IMR-90 (cell line): ENCODE measurements at regions not wholly inside any gene's neighbourhood (a gene's known extent, or its start where the extent isn't known, plus 50 kb on each side); places are given as distances from the start of the nearest gene placed in this dataset.

Experiments used
- ATAC-seq: fragments of 200-7000 bp; cut with Tn5 transposase; 2 replicates; pipeline ENCODE4 v1.9.1; 2020; ENCODE audit warnings: low read depth, mild to moderate bottlenecking, moderate library complexity
- BruUV-seq: library from RNA; stranded (reverse); fragments of 400-500 nt; replicated peaks from 2 replicates; lab custom pipeline; 2021; lab: Mats Ljungman, UMichigan
- CTCF ChIA-PET: fragments of 300-600 bp; formaldehyde crosslinking; extraction: SDS; loops from one replicate; lab custom pipeline; 2021; ENCODE audit warnings: antibody characterized with exemption; lab: Yijun Ruan, JAX
- POLR2A ChIA-PET: fragments of 300-600 bp; sonication (Branson Sonifier 250); formaldehyde crosslinking; loops from one replicate; lab custom pipeline; 2022; ENCODE audit warnings: antibody characterized with exemption; ENCODE audit not compliant: unreplicated experiment; lab: Charles Lee
- DNase-seq: peaks from one replicate; pipeline ENCODE4 v3.0.0; 2013
- H2AFZ ChIP-seq: replicated peaks from 2 replicates; pipeline ENCODE3; 2013; ENCODE audit warnings: low read length, mild to moderate bottlenecking; ENCODE audit not compliant: poor library complexity
- H2AK5ac ChIP-seq: 2 replicates; pipeline ENCODE4 v1.6.1; 2013; ENCODE audit warnings: low read depth, low read length, inconsistent platforms
- H2AK9ac ChIP-seq: replicated peaks from 2 replicates; pipeline ENCODE3; 2013; ENCODE audit warnings: mild to moderate bottlenecking, low read depth, low read length, moderate library complexity; ENCODE audit not compliant: poor library complexity
- H2BK120ac ChIP-seq: 2 replicates; pipeline ENCODE4 v1.6.1; 2013; ENCODE audit warnings: low read depth, low read length, inconsistent platforms
- H2BK15ac ChIP-seq: 3 replicates; pipeline ENCODE4 v1.6.1; 2013; ENCODE audit warnings: low read depth, low read length, inconsistent platforms
- H2BK20ac ChIP-seq: 2 replicates; pipeline ENCODE4 v1.6.1; 2013; ENCODE audit warnings: low read depth, mild to moderate bottlenecking, inconsistent platforms, low read length, moderate library complexity
- H2BK5ac ChIP-seq: 2 replicates; pipeline ENCODE4 v1.6.1; 2013; ENCODE audit warnings: mild to moderate bottlenecking, low read depth, low read length, inconsistent platforms; ENCODE audit not compliant: poor library complexity, severe bottlenecking
- H3K14ac ChIP-seq: replicated peaks from 2 replicates; pipeline ENCODE4 v1.6.1; 2013; ENCODE audit warnings: low read depth, low read length, inconsistent platforms
- H3K18ac ChIP-seq: 2 replicates; pipeline ENCODE4 v1.6.1; 2013; ENCODE audit warnings: low read depth, low read length, control low read depth
- H3K23ac ChIP-seq: 2 replicates; pipeline ENCODE4 v1.6.1; 2013; ENCODE audit warnings: low read depth, low read length, inconsistent platforms
- H3K27ac ChIP-seq: 2 replicates; pipeline ENCODE4 v1.5.1; 2013; ENCODE audit warnings: mild to moderate bottlenecking, control low read depth, low read length; ENCODE audit not compliant: insufficient read depth
- H3K27me3 ChIP-seq: 2 replicates; pipeline ENCODE4 v1.6.1; 2013; ENCODE audit warnings: low read length; ENCODE audit not compliant: control insufficient read depth, insufficient read depth
- H3K36me3 ChIP-seq: 2 replicates; pipeline ENCODE4 v1.6.1; 2013; ENCODE audit warnings: low read length, mixed read lengths; ENCODE audit not compliant: control insufficient read depth, insufficient read depth
- H3K4ac ChIP-seq: 2 replicates; pipeline ENCODE4 v1.6.1; 2013; ENCODE audit warnings: low read depth, low read length, inconsistent platforms
- H3K4me1 ChIP-seq: 2 replicates; pipeline ENCODE4 v1.6.1; 2013; ENCODE audit warnings: low read length, mixed read lengths; ENCODE audit not compliant: control insufficient read depth, insufficient read depth
- H3K4me2 ChIP-seq: 2 replicates; pipeline ENCODE4 v1.6.1; 2013; ENCODE audit warnings: low read depth, mild to moderate bottlenecking, control low read depth, low read length, moderate library complexity
- H3K4me3 ChIP-seq: 2 replicates; pipeline ENCODE4 v1.5.1; 2013; ENCODE audit warnings: low read depth, mild to moderate bottlenecking, control low read depth, low read length, moderate library complexity; ENCODE audit not compliant: insufficient read depth
- H3K56ac ChIP-seq: 2 replicates; pipeline ENCODE4 v1.6.1; 2013; ENCODE audit warnings: low read length, inconsistent platforms; ENCODE audit not compliant: insufficient read depth; ENCODE audit errors: extremely low read depth
- H3K79me1 ChIP-seq, 2 experiments: 2 replicates each; pipeline ENCODE4 v1.6.1; 2013; ENCODE audit warnings: low read length in 2 of 2, inconsistent platforms in 1 of 2, low read depth in 1 of 2
- H3K9ac ChIP-seq: 2 replicates; pipeline ENCODE4 v1.6.1; 2013; ENCODE audit warnings: low read depth, low read length, control low read depth
- H3K9me1 ChIP-seq: 2 replicates; pipeline ENCODE4 v1.6.1; 2013; ENCODE audit warnings: low read length, inconsistent platforms; ENCODE audit not compliant: insufficient read depth
- H3K9me3 ChIP-seq: 2 replicates; pipeline ENCODE4 v1.6.1; 2013; ENCODE audit warnings: low read length; ENCODE audit not compliant: control insufficient read depth, insufficient read depth
- H4K20me1 ChIP-seq: 2 replicates; pipeline ENCODE4 v1.6.1; 2013; ENCODE audit warnings: low read length, inconsistent platforms; ENCODE audit not compliant: insufficient read depth
- H4K5ac ChIP-seq: 2 replicates; pipeline ENCODE4 v1.6.1; 2013; ENCODE audit warnings: mild to moderate bottlenecking, low read depth, low read length, control low read depth
- H4K8ac ChIP-seq, 2 experiments: 2 replicates each; pipeline ENCODE4 v1.6.1; 2013; ENCODE audit warnings: low read depth in 2 of 2, low read length in 2 of 2, control low read depth in 1 of 2, inconsistent platforms in 1 of 2
- H4K91ac ChIP-seq: 2 replicates; pipeline ENCODE4 v1.6.1; 2013; ENCODE audit warnings: low read depth, low read length, inconsistent platforms; ENCODE audit not compliant: insufficient read depth
- CEBPB ChIP-seq: IDR thresholded peaks from 2 replicates; pipeline ENCODE4 v1.6.1; 2012; ENCODE audit warnings: low read depth, low read length, improper control_type of control experiment
- FOS ChIP-seq: fragments of 150-350 bp; IDR thresholded peaks from 2 replicates; pipeline ENCODE4 v1.6.1; 2016; ENCODE audit warnings: low read depth, low read length
- MAFK ChIP-seq: IDR thresholded peaks from 2 replicates; pipeline ENCODE4 v1.6.1; 2012; ENCODE audit warnings: low read depth, low read length, improper control_type of control experiment
- POLR2A ChIP-seq: IDR thresholded peaks from 2 replicates; pipeline ENCODE4 v1.6.1; 2012; ENCODE audit warnings: mild to moderate bottlenecking, low read depth, low read length
- SMC3 ChIP-seq: fragments of 150-350 bp; IDR thresholded peaks from 2 replicates; pipeline ENCODE4 v1.6.1; 2016; ENCODE audit warnings: low read depth, mild to moderate bottlenecking, antibody characterized with exemption, low read length, moderate library complexity
- WGBS, 2 experiments: methylation state at CpG; one replicate each; pipeline versions ENCODE4 v1.1.5 to v1.1.7; 2013; ENCODE audit warnings: missing lambda C conversion rate in 2 of 2; ENCODE audit not compliant: insufficient read length in 1 of 2; ENCODE audit errors: extremely low coverage in 2 of 2; 5-methylcytosine and 5-hydroxymethylcytosine counted together
- dilution Hi-C: fragments of 300-500 bp; cut with HindIII; formaldehyde crosslinking; loops from one replicate; pipeline ENCODE4 v1.14.3; 2018; ENCODE audit warnings: low sequenced_read_pairs; ENCODE audit not compliant: unreplicated experiment
- in situ Hi-C: fragments of 300-500 bp; cut with MboI; formaldehyde crosslinking; loops from 3 replicates; pipeline ENCODE4 v1.14.3; 2019; ENCODE audit warnings: low sequenced_read_pairs, inconsistent platforms, mixed read lengths
- intact Hi-C: fragments of 100-400 bp; cut with micrococcal nuclease; formaldehyde crosslinking; loops from 2 replicates; pipeline ENCODE4 v1.10.0; 2022
- TF ChIP-seq, protein P1 (sequence below): conservative IDR thresholded peaks from 2 replicates; pipeline ENCODE4 v1.5.1; 2012; ENCODE audit warnings: mild to moderate bottlenecking, low read depth, low read length, improper control_type of control experiment

DNA sequence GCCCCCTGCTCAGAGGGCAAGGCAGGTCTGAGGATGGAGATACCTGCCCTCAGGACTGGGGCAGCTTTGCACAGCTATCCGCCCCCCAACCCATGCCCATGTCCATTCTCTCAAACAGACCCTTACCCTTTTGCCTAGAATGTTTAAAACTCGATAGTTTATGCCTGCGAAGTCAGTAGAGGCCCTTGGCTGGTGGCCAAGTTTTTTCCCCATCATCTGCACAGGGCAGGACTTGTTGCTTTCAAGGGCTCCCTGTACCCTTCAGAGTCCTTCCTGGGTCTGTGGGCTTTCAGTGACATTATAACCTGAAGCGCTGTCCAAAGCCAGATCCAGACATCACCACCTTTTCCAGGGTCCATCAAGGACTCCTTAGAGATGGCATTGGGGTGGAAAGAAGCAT is 148.7 kb upstream of the ZNF644 start:
- Histone ChIP-seq H4K91ac (no peak overlapping the region), H3K14ac (no peak overlapping the region), H3K9me1 (no peaks in the 10 kb centered on the region), H3K4me1 (no peaks in the 10 kb centered on the region), H3K4ac (no peak overlapping the region), H2AK5ac (no peak overlapping the region), H2BK120ac (no peak overlapping the region), H2BK20ac (no peak overlapping the region), H3K9ac (no peak overlapping the region), H4K20me1 (no peaks in the 10 kb centered on the region), H3K36me3 (no peaks in the 10 kb centered on the region), H3K79me1 (no peaks in the 10 kb centered on the region), H3K27ac (no peak overlapping the region), H3K9me3 (no peaks in the 10 kb centered on the region), H3K4me2 (no peak overlapping the region), H3K4me3 (no peak overlapping the region), H3K23ac (no peak overlapping the region), H4K5ac (no peak overlapping the region), H3K18ac (no peak overlapping the region), H2AFZ (no peak overlapping the region), H2AK9ac (no peak overlapping the region), H4K8ac (no peak overlapping the region), H2BK5ac (no peak overlapping the region), H2BK15ac (no peak overlapping the region), H3K27me3 (no peaks in the 10 kb centered on the region; the same call in 1 of the 2 replicates), H3K56ac (no peak overlapping the region)
- no TSS peak for BruUV-seq
- TF ChIP-seq SMC3 (no peak), CEBPB (no peak), POLR2A (no peak), FOS (no peak), MAFK (no peak)
- TF ChIP-seq, protein P1, sequence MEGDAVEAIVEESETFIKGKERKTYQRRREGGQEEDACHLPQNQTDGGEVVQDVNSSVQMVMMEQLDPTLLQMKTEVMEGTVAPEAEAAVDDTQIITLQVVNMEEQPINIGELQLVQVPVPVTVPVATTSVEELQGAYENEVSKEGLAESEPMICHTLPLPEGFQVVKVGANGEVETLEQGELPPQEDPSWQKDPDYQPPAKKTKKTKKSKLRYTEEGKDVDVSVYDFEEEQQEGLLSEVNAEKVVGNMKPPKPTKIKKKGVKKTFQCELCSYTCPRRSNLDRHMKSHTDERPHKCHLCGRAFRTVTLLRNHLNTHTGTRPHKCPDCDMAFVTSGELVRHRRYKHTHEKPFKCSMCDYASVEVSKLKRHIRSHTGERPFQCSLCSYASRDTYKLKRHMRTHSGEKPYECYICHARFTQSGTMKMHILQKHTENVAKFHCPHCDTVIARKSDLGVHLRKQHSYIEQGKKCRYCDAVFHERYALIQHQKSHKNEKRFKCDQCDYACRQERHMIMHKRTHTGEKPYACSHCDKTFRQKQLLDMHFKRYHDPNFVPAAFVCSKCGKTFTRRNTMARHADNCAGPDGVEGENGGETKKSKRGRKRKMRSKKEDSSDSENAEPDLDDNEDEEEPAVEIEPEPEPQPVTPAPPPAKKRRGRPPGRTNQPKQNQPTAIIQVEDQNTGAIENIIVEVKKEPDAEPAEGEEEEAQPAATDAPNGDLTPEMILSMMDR: no peak
- dilution Hi-C loops (no loop called here), in situ Hi-C loops (no loop called here), intact Hi-C loops (no loop called here)
- 20% methylated on average over 1 of the region's 4 CpGs; no CpG with 5 or more reads in 1 of the 2 experiments for WGBS, 2 experiments
- DNase-seq (no peak), ATAC-seq (no peak)
- CTCF ChIA-PET: interaction anchor here (1.0 kb wide), 1 partner anchor 555 kb away, joined by 3 read pairs; no protein-coding TSS in a partner anchor
- POLR2A ChIA-PET: no interaction called here
